ENCODE measurements at regions not wholly inside any gene's neighbourhood (a gene's known extent, or its start where the extent isn't known, plus 50 kb on each side); places are given as distances from the start of the nearest gene placed in this dataset.

DNA sequence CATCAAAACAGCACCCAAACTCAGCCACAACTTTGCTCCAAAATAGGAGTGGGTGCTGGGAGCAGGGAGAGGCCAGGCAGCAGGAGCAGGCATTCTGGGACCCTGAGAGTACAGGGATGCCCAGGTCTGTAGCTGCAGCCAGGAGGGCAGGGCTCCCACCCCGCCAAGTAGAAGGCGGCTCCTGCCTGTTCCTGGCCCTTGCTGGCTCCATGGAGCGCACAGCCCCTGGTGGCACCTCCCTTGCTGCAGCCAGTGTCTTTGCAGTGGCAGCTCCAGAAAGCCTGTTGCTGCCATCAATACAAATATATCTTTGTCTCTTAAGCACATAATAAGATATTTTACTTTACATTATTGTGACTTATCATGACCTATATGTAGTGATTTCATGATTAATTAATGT, 1096.5 kb downstream of the FSCB start:
- TF ChIP-seq, protein P1, sequence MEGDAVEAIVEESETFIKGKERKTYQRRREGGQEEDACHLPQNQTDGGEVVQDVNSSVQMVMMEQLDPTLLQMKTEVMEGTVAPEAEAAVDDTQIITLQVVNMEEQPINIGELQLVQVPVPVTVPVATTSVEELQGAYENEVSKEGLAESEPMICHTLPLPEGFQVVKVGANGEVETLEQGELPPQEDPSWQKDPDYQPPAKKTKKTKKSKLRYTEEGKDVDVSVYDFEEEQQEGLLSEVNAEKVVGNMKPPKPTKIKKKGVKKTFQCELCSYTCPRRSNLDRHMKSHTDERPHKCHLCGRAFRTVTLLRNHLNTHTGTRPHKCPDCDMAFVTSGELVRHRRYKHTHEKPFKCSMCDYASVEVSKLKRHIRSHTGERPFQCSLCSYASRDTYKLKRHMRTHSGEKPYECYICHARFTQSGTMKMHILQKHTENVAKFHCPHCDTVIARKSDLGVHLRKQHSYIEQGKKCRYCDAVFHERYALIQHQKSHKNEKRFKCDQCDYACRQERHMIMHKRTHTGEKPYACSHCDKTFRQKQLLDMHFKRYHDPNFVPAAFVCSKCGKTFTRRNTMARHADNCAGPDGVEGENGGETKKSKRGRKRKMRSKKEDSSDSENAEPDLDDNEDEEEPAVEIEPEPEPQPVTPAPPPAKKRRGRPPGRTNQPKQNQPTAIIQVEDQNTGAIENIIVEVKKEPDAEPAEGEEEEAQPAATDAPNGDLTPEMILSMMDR (IDR thresholded peaks at IDR 0.05) = no peak
- no peak for TF ChIP-seq POLR2A (IDR thresholded peaks at IDR 0.05)
- TF ChIP-seq POLR2AphosphoS5 (IDR thresholded peaks at IDR 0.05) = no peak
- no peak for TF ChIP-seq EP300 (IDR thresholded peaks at IDR 0.05; ENCODE audit: low read depth)
